Activated CD4-positive, alpha-beta memory T cell treated with anti-CD3 and anti-CD28 coated beads for 36 hours (primary cell): ENCODE measurements at regions not wholly inside any gene's neighbourhood (a gene's known extent, or its start where the extent isn't known, plus 50 kb on each side); places are given as distances from the start of the nearest gene placed in this dataset.

Source experiments
- CTCF ChIA-PET: fragments of 350-600 bp; sonication (Branson Sonifier 250); formaldehyde crosslinking; loops from one replicate; lab custom pipeline; 2021; ENCODE audit warnings: antibody characterized with exemption, inconsistent platforms; lab: Charles Lee
- POLR2A ChIA-PET: fragments of 350-600 bp; sonication (Branson Sonifier 250); formaldehyde crosslinking; loops from one replicate; lab custom pipeline; 2021; ENCODE audit warnings: antibody characterized with exemption; lab: Charles Lee
- DNase-seq: peaks from one replicate; pipeline ENCODE4 v3.0.0-alpha.2; 2020
- H3K27ac Mint-ChIP-seq: one replicate; pipeline ENCODE4 v1.8.0; 2021; ENCODE audit warnings: mixed read lengths
- H3K27me3 Mint-ChIP-seq: one replicate; pipeline ENCODE4 v1.8.0; 2021; ENCODE audit warnings: mixed read lengths
- H3K36me3 Mint-ChIP-seq: one replicate; pipeline ENCODE4 v1.8.0; 2021; ENCODE audit warnings: mixed read lengths
- H3K4me1 Mint-ChIP-seq: one replicate; pipeline ENCODE4 v1.8.0; 2021; ENCODE audit warnings: low read depth, mixed read lengths
- H3K4me3 Mint-ChIP-seq: one replicate; pipeline ENCODE4 v1.8.0; 2021; ENCODE audit warnings: mild to moderate bottlenecking, mixed read lengths
- H3K9me3 Mint-ChIP-seq: one replicate; pipeline ENCODE4 v1.8.0; 2021; ENCODE audit warnings: mixed read lengths
- intact Hi-C: fragments of 100-400 bp; cut with micrococcal nuclease; formaldehyde crosslinking; loops from one replicate; pipeline ENCODE4 v1.15.1; 2023

DNA sequence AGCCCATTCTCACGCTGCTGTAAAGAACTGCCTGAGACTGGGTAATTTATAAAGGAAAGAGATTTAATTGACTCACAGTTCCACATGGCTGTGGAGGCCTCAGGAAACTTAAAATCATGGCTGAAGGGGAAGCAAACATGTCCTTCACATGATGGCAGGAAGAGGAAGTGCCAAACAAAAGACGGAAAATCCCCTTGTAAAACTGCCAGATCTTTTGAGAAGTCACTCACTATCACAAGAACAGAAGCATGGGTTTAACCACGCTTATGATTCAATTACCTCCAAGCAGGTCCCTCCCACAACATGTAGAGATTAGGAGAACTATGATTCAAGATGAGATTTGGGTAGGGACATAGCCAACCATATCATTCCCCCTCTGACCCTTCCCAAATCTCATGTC, 335.5 kb downstream of the IL15 start:
- H3K36me3 Mint-ChIP-seq, result no peaks in the 10 kb centered on the region
- no peaks in the 10 kb centered on the region for H3K4me1 Mint-ChIP-seq
- no peak overlapping the region for H3K27ac Mint-ChIP-seq
- no peak for DNase-seq
- CTCF ChIA-PET, result no interaction called here
- intact Hi-C loops, result no loop called here
- no peak overlapping the region for H3K4me3 Mint-ChIP-seq
- POLR2A ChIA-PET, result no interaction called here
- H3K27me3 Mint-ChIP-seq, result peaks cover 2% of the 10 kb centered on the region
- peaks cover 12% of the 10 kb centered on the region for H3K9me3 Mint-ChIP-seq

DNA sequence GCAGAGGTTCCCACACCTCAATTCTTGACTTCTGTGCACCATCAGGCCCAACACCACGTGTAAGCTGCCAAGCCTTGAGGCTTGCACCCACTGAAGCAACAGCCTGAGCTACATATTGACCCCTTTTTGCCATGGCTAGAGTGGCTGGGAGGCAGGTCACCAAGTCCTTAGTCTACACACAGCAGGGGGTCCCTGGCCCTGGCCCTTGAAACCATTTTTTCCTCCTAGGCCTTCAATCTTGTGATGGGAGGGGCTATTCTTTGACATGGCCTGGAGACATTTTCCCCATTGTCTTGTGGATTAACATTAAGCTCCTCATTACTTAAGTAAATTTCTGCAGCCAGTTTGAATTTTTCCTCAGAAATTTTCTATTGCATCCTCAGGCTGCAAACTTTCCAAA, 336.6 kb downstream of the IL15 start:
- intact Hi-C loops, result no loop called here
- H3K4me1 Mint-ChIP-seq, result no peaks in the 10 kb centered on the region

More for the DNA sequence above, 336.6 kb downstream of the IL15 start:
- peaks cover 12% of the 10 kb centered on the region for H3K9me3 Mint-ChIP-seq
- no peak overlapping the region for H3K27ac Mint-ChIP-seq
- no peaks in the 10 kb centered on the region for H3K27me3 Mint-ChIP-seq
- CTCF ChIA-PET, result interaction anchor here (0.6 kb wide), 1 partner anchor 7 kb away, joined by 3 read pairs; no protein-coding TSS in a partner anchor
- POLR2A ChIA-PET, result no interaction called here
- H3K4me3 Mint-ChIP-seq, result no peak overlapping the region
- no peaks in the 10 kb centered on the region for H3K36me3 Mint-ChIP-seq
- no peak for DNase-seq
